Epithelial cell of prostate (primary cell): ENCODE measurements at regions not wholly inside any gene's neighbourhood (a gene's known extent, or its start where the extent isn't known, plus 50 kb on each side); places are given as distances from the start of the nearest gene placed in this dataset.
"Not testable (repeated sequence)": the region's sequence is repeated elsewhere in the genome, so short reads cannot be mapped to it uniquely, and the experiment has no call there.

Source experiments
- DNase-seq: peaks from one replicate; pipeline ENCODE4 v3.0.0-alpha.2; 2011; ENCODE audit warnings: low read depth, low spot score
- H3K27ac ChIP-seq: fragments of 450-650 bp; 2 replicates; pipeline ENCODE4 v1.5.1; 2017; ENCODE audit warnings: mild to moderate bottlenecking

DNA sequence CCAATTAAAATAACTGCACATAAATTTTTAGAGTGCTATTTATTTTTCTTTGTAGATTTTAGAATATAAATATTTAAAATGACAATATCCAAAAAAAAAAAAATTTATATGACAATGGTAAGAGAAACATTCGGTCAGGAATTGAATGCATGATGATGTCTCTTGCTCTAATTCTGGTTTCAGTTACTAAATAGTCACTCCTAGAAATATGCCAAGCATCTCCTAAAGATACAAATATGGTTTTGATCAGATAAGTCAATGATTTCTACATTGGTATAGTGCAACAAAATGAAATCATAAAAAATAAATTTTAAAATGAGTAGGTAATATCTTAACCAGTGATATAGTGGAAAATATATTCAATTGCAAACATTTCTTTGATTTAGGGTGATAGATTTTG lies 95.9 kb upstream of the ACKR3 start:
- no peak overlapping the region for H3K27ac ChIP-seq
- DNase-seq = no peak

DNA sequence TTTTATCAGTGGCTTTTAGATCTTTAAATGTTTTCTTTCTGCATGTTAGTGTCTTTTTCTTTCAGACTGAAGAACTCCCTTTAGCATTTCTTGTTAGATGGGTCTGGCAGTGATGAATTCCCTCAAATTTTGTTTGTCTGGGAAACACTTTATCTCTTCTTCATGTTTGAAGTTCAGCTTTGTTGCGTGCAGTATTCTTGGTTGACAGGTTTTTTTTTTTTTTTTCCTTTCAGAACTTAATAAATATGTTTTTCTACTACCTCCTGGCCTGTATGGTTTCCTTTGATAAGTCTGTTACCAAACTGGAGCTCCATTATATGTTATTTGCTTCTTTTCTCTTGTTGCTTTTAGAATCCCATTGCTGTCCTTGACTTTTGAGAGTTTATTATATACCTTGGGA lies 89.8 kb upstream of the ACKR3 start:
- DNase-seq = no peak

DNA sequence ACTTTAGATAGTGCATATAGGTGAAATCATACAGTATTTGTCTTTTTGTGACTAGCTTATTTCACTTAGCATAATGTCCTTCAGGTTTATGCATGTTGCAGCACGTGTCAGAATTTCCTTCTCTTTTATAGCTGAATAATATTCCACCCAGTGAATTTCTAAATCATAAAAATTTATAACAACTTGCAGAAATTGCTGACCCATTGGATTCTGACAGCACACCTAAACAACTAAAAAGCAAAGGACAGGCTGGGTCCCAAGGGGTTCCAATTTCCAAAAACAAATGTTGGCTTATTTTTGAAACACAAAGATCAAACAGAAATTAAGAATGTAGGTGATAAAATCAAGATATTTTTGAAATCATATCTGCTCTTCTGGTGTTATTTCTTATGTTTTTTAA lies 86.5 kb upstream of the ACKR3 start:
- H3K27ac ChIP-seq = no peak overlapping the region
- DNase-seq = no peak

More for the DNA sequence above, 89.8 kb upstream of the ACKR3 start:
- H3K27ac ChIP-seq = no peak overlapping the region

DNA sequence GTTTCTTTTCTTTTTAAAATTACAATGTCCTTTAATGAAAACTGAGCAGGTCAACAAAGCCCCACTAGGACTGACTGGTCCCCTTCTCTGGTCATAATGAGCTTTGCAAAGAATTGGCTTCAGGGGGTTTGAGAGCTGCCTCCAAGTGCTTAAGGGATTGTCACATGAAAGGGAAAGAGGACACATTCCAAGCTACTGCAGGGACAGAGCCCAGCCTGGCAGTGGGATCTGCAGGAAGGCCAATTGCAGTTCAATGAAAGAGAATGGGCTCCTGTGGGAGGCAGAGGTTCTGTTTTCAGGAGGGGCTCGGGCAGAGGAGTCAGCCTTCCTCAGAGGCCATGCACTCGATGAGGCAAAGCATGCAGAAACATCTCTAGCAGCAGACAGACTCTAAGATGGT lies 84.1 kb upstream of the ACKR3 start:
- DNase-seq = no peak
- H3K27ac ChIP-seq = no peak overlapping the region

DNA sequence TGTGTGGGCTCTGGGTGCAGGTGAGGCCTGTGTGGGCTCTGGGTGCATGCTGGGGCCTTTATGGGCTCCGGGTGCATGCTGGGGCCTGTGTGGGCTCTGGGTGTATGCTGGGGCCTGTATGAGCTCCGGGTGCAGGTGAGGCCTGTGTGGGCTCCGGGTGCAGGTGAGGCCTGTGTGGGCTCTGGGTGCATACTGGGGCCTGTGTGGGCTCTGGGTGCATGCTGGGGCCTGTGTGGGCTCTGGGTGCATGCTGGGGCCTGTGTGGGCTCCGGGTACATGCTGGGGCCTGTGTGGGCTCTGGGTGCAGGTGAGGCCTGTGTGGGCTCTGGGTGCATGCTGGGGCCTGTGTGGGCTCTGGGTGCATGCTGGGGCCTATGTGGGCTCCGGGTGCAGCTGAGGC lies 80.5 kb upstream of the ACKR3 start:
- not testable (repeated sequence) for DNase-seq, H3K27ac ChIP-seq

DNA sequence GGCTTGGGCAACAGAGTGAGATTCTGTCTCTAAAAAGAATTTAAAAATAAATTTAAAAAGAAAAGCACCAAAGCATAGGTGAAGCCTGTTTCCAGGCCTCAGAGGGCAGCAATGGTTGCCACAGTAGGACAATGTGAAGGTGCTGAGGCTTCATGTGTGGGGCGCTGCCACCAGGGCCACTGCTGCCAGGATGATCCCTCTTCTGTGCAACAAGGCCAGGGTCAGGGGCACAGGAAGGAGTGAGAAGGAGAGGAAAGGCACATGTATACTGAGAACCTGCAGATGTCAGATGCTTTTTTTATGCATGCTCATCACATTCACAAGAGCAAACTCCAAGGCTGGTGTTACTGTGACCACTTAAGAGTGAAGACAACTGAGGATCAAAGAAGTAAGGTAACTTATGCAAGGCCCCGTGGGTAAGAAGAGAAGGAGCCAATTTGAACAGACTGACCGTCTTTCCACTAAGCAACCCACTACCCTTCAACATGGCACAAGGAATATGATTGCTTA lies 79.7 kb upstream of the ACKR3 start:
- no peak overlapping the region for H3K27ac ChIP-seq
- no peak for DNase-seq

DNA sequence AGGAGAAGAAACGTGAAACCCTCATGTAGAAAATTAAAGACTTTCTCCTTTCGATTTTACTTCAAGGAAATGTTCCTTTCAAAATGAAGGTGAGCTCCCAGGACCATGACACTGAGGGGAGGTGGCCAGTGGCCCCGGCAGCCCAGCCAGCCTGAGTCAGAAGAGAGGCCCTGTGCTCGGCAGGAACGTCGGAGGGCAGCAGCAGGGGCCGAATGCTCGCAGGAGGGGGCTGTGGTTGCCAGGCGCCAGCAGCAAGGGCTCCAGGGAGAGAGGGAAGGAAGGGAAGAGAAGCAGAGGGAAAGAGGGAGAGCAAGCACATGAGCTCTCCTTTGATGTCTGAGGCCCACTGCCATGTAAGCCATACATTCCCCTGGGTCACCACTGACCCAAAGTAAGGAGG lies 73.3 kb upstream of the ACKR3 start:
- no peak for DNase-seq
- no peak overlapping the region for H3K27ac ChIP-seq

DNA sequence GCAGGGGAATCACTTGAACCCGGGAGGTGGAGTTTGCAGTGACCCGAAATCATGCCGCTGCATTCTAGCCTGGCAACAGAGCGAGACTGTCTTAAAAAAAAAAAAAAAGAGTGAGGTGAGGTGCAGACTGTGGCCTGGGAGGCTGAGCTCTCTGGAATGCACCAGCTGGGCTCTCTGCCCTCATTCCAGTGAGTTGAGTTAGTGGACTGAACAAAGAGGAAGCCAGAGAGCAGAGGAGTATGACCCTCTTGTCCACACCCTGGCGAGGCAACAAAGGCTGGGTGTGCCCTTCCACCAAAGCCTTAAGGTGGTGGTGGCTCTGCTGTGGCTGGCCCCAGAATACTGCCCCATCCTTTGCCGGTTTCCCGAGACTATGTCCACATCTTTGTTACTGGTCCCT lies 71.3 kb upstream of the ACKR3 start:
- peak; percentile 40 for DNase-seq
- peak overlapping the region; percentile 29 for H3K27ac ChIP-seq

- no peak overlapping the region for H3K27ac ChIP-seq
- DNase-seq = no peak
Observed at GRCh38 chr2:236499691-236500578, 69.7 kb upstream of the ACKR3 start.

DNA sequence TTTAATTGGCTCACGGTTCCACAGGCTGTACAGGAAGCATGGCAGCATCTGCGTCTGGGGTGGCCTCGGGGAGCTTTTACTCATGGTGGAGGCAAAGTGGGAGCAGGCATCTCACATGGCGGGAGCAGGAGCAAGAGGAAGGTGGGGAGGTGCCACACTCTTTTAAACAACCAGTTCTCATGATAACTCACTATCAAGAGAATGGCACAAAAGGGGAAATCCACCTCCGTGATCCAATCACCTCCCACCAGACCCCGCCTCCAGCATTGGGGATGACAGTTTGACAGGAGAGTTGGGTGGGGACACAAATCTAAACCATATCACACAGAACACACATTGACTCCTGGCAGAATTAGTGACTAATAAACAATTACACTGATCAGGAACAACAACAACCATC lies 68.6 kb upstream of the ACKR3 start:
- no peak for DNase-seq
- H3K27ac ChIP-seq = no peak overlapping the region

DNA sequence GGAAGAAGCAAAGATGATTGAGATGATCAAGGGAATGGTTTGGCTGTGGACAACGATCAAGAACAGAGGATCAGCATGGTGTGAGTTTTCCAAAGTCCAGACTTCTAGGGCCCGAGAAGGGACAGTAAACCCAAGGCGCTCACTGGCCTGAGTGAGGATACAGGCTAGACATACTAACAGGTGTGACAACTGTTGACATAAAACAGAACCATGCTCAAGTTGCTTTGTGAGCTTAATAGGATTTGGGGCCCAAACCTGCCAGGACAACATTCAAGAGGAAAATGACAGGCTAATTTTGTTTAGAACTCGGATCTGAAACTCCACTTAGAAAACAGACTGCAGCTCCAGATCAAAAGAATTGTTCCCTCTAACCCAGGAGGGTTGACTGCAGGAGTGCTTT lies 68.1 kb upstream of the ACKR3 start:
- no peak for DNase-seq
- H3K27ac ChIP-seq = no peak overlapping the region

DNA sequence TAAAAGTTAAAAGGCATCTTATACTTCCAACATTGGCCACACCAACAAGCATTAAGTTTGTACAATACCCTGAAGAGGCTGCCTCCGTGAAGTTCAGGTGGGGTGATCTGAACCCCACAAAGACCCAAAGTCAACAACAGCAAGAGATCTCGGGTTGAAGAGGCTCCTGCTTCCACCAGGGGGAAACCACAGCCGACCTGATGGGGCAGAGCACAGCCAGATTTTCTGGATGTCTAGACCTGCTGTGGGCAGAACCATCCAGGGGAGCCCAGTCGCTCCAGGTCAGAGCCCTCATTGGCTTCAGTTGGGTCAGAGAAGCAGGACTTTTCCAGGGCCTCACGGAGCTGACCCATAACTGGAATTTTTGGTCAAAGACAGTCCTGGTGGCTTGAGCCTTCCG lies 66.5 kb upstream of the ACKR3 start:
- H3K27ac ChIP-seq = no peak overlapping the region
- no peak for DNase-seq

GRCh38 chr2:236503583-236503982 lies 66.0 kb upstream of the ACKR3 start:
- DNase-seq = no peak
- H3K27ac ChIP-seq = no peak overlapping the region

GRCh38 chr2:236505041-236505440 lies 64.6 kb upstream of the ACKR3 start:
- no peak for DNase-seq
- H3K27ac ChIP-seq = no peak overlapping the region

- DNase-seq = no peak
- H3K27ac ChIP-seq = no peak overlapping the region
Observed at GRCh38 chr2:236505648-236506047, 64.0 kb upstream of the ACKR3 start.

DNA sequence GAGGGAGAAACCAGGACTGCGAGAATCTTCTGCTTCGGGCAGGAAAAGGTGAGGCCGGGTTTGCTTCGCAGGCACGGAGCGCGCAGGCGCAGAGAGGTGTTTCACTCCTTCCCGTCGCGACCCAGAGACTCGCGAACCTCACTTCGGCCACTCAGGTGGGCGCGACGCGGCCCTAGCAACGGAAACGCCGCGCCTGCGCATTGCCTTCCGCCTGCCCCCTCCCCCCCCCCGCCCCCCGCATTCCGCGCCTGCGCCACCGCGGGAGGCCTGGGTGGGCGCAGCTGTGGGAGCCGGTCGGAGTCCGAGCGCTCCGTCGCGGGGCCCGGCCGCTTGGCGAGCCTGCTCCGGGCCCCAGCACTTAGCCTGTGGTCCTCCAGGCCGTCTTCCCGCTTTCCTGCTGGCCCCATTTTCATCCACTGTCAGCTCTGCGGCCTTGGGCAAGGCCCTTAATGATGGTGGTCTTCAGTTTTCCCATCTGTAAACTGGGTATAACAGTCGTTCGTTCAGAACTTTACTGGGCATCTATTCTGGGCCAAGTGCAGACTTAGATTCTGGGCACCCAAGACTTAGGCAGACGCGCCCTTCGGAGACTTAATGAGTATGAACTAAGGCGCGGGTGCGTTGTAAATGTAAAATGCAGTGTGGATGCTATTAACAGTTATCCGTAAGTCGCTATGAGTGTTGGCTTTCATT lies 62.1 kb upstream of the ACKR3 start:
- no peak for DNase-seq

GRCh38 chr2:236508466-236508865 lies 61.2 kb upstream of the ACKR3 start:
- no peak overlapping the region for H3K27ac ChIP-seq
- no peak for DNase-seq

More for the DNA sequence above, 62.1 kb upstream of the ACKR3 start:
- H3K27ac ChIP-seq = no peak overlapping the region

- H3K27ac ChIP-seq = no peak overlapping the region
- no peak for DNase-seq
Observed at GRCh38 chr2:236510034-236510433, 59.6 kb upstream of the ACKR3 start.

- H3K27ac ChIP-seq = no peak overlapping the region
- no peak for DNase-seq
Observed at GRCh38 chr2:236511266-236511665, 58.4 kb upstream of the ACKR3 start.

DNA sequence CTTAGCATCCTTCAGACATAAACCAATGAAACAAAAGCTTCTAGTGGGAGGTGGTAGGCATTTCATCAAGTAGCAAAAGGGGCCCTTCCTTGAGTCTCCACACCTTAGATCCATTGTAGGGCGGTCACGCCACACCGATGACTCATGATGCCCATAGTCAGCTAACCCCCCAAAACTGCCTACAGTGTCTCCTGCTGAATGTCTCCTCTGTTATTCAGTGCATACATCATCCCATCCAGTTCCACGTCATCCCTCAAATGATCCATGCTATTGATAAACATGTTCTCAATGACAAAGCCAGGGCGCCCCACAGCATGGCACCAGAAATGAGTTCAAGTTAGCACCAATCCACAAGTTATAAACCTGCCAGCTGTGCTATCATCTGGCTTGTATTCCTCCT lies 57.4 kb upstream of the ACKR3 start:
- no peak for DNase-seq

DNA sequence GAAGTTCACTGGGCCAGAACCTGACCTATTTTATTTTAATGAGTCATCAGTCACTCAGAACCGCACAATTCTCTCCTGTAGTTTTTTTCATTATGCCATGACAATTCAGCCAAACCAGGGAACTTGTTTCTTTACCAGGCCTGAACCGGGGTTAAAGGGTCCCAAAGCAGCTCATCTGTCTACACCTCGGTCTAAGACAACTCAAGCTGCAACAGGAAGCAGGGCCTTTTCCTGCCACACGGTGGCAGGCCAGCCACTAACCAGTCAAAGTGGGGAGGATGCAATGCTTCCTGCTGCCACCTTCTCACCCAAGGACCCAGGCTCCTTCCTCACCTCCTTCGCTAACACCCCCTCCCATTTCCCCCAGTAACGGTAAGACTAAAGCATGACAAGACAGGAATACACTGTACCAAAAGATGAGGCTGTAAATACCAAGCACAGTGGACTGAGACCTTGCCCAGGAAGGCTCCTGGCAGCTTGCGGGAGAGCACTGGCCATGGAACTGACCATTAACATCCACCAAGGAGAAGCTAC lies 56.7 kb upstream of the ACKR3 start:
- no peak for DNase-seq
- H3K27ac ChIP-seq = no peak overlapping the region

More for the DNA sequence above, 57.4 kb upstream of the ACKR3 start:
- H3K27ac ChIP-seq = no peak overlapping the region
